H1 (cell line): ENCODE measurements at regions not wholly inside any gene's neighbourhood (a gene's known extent, or its start where the extent isn't known, plus 50 kb on each side); places are given as distances from the start of the nearest gene placed in this dataset.

ENCODE experiments used
- BCL11A ChIP-seq, 2 experiments: IDR thresholded peaks; one replicate each; pipeline ENCODE4 v1.6.1; 2011; ENCODE audit warnings: low read depth in 2 of 2, low read length in 2 of 2, mild to moderate bottlenecking in 2 of 2
- RXRA ChIP-seq: IDR thresholded peaks from 2 replicates; pipeline ENCODE4 v1.6.1; 2011; ENCODE audit warnings: low read depth, mild to moderate bottlenecking, low read length, moderate library complexity; ENCODE audit not compliant: insufficient read depth

- TF ChIP-seq BCL11A (IDR thresholded peaks at IDR 0.05; ENCODE audit: low read depth in 2 of 2, low read length in 2 of 2) (no peak), RXRA (no peak)
These were observed 319.6 kb downstream of the PIK3C3 start (continued) for GRCh38 chr18:42274488-42275137.
